ENCODE measurements at regions not wholly inside any gene's neighbourhood (a gene's known extent, or its start where the extent isn't known, plus 50 kb on each side); places are given as distances from the start of the nearest gene placed in this dataset.

DNA sequence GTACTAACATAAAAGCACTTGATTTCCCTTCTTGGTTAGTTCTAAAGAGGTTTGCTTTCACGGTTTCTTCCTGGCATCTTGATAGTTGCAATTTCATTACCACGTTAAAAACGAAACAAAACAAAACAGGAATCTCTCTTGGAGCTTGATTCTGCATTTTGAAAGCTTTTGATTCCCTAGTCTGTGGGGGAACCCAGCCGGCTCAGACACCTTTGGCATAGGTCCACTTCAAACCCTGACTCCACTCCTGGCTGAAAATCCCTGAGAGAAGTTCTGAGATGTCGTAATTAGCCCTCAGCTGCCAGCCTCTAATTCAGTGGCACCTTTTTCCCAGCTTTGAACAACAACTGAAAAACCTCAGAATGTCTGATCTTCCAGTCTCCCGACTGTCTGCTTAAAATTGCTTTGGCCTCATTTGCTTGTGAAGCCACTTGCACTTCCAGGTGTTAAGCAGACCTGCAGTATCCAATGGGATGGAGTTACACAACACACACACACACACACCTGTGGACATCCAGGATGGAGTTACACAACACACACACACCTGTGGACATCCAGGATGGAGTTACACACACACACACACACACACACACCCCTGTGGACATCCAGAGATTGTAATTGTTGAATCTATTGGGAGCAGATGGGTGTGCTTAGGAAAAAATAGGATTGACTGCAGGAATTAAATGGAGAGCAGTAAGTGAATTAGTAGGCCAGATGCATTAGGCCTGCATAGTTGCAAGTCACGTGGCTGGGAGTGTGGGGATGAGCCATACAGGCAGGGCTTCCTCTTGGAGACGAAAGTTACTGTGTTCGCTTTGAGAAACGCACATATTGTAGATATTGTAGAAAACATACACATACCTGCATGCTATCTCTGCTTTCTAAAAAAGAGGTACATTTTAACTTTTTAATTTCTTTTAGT lies 285.6 kb upstream of the FMN2 start:
- Histone ChIP-seq H3K4me3 (peak overlapping the region in 1 of 3 donors; percentile 35), H3K27me3 (no peaks in the 10 kb centered on the region), H3K9me3 (no peaks in the 10 kb centered on the region), H3K4me1 (no peaks in the 10 kb centered on the region), H3K27ac (peak overlapping the region; percentile 38 to 55), H3K36me3 (no peaks in the 10 kb centered on the region)
- intact Hi-C loops (cut with DNase I; ENCODE audit: low total_unique reads) = no loop called here
- no peak for TF ChIP-seq POLR2AphosphoS5 (IDR thresholded peaks at IDR 0.05)
- no peak for TF ChIP-seq POLR2A (IDR thresholded peaks at IDR 0.05)
- TF ChIP-seq, protein P1, sequence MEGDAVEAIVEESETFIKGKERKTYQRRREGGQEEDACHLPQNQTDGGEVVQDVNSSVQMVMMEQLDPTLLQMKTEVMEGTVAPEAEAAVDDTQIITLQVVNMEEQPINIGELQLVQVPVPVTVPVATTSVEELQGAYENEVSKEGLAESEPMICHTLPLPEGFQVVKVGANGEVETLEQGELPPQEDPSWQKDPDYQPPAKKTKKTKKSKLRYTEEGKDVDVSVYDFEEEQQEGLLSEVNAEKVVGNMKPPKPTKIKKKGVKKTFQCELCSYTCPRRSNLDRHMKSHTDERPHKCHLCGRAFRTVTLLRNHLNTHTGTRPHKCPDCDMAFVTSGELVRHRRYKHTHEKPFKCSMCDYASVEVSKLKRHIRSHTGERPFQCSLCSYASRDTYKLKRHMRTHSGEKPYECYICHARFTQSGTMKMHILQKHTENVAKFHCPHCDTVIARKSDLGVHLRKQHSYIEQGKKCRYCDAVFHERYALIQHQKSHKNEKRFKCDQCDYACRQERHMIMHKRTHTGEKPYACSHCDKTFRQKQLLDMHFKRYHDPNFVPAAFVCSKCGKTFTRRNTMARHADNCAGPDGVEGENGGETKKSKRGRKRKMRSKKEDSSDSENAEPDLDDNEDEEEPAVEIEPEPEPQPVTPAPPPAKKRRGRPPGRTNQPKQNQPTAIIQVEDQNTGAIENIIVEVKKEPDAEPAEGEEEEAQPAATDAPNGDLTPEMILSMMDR (IDR thresholded peaks at IDR 0.05) = no peak
- no peak for DNase-seq (ENCODE audit: low spot score in 2 of 2)

DNA sequence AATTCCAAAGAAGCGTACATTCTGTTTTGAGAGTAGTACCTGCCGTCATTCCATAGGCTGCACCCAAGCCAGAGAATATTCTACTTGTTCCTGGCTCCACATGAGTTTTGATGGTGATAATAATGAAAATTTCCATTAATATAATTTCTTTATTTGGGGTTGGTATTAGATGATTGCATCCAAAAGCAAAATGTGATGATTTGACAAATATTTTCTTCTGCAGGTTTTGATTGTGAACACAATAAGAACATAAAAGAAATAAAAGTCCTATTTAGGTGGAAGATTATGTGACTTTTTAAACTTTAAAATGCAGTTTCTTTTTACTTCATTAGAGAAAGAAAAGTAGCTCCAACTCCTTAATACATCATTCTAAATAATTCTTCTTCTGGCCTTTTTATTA lies 284.8 kb upstream of the FMN2 start:
- no peaks in the 10 kb centered on the region for H3K27me3 ChIP-seq
- TF ChIP-seq POLR2AphosphoS5 (IDR thresholded peaks at IDR 0.05) (no peak), POLR2A (IDR thresholded peaks at IDR 0.05) (no peak)
- TF ChIP-seq, protein P1 (IDR thresholded peaks at IDR 0.05) = no peak
- intact Hi-C loops (cut with DNase I; ENCODE audit: low total_unique reads) = no loop called here
- no peak for DNase-seq (ENCODE audit: low spot score in 2 of 2)
- H3K9me3 ChIP-seq = no peaks in the 10 kb centered on the region
- no peak overlapping the region for H3K27ac ChIP-seq
- no peaks in the 10 kb centered on the region for H3K4me1 ChIP-seq
- H3K36me3 ChIP-seq = no peaks in the 10 kb centered on the region
- H3K4me3 ChIP-seq = no peak overlapping the region

- Histone ChIP-seq H3K27me3 (no peaks in the 10 kb centered on the region), H3K4me3 (no peak overlapping the region), H3K27ac (no peak overlapping the region), H3K9me3 (no peaks in the 10 kb centered on the region), H3K4me1 (no peaks in the 10 kb centered on the region), H3K36me3 (no peaks in the 10 kb centered on the region)
- TF ChIP-seq, protein P1 (IDR thresholded peaks at IDR 0.05) = no peak
- no peak for TF ChIP-seq POLR2A (IDR thresholded peaks at IDR 0.05)
- TF ChIP-seq POLR2AphosphoS5 (IDR thresholded peaks at IDR 0.05) = no peak
- DNase-seq (ENCODE audit: low spot score in 2 of 2) = no peak
- intact Hi-C loops (cut with DNase I; ENCODE audit: low total_unique reads) = no loop called here
Observed at GRCh38 chr1:239807361-239807760, 284.3 kb upstream of the FMN2 start.

GRCh38 chr1:239810061-239810481 lies 281.6 kb upstream of the FMN2 start:
- Histone ChIP-seq H3K9me3 (no peaks in the 10 kb centered on the region), H3K36me3 (no peaks in the 10 kb centered on the region), H3K27ac (no peak overlapping the region), H3K4me1 (no peaks in the 10 kb centered on the region), H3K27me3 (no peaks in the 10 kb centered on the region), H3K4me3 (no peak overlapping the region)
- intact Hi-C loops (cut with DNase I; ENCODE audit: low total_unique reads) = no loop called here
- peak in 1 of 2 donors; percentile 42 for DNase-seq (ENCODE audit: low spot score in 2 of 2)
- TF ChIP-seq POLR2A (IDR thresholded peaks at IDR 0.05) (no peak), POLR2AphosphoS5 (IDR thresholded peaks at IDR 0.05) (no peak)
- TF ChIP-seq, protein P1 (IDR thresholded peaks at IDR 0.05) = no peak

DNA sequence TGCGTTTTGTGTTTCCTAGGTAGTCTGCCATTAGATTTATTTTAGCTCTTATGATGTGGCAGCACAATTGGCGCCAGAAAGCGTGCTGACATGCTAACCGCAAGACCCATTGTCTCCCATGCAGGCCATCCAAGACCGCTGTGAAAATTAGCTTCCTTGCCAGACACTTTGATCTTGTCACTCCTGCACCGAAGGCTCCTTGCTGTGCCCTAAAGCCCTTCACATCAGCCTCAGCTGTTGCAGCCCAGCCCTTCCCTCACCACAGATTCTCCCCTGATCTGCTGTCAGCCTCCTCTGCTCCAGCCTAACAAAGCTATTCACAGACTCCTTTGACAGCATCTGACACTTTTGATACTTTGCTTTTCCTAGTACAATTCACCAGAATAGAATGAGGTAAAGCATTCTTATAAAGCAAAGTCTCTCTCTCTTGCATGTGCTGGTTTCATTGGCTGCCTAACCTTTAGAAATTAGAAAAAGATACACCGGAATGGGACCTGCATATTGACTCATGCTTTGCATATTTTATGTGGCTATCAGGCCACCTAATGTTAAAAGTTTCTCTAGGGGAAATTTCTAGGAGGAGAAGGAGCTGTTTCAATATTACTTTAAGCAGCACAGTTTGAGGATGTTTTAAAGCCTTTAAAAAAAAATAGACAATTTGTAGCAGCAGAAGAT lies 280.3 kb upstream of the FMN2 start:
- DNase-seq (ENCODE audit: low spot score in 2 of 2) = no peak
- Histone ChIP-seq H3K27me3 (no peaks in the 10 kb centered on the region), H3K27ac (no peak overlapping the region), H3K4me3 (no peak overlapping the region), H3K4me1 (no peaks in the 10 kb centered on the region), H3K9me3 (no peaks in the 10 kb centered on the region), H3K36me3 (no peaks in the 10 kb centered on the region)
- intact Hi-C loops (cut with DNase I; ENCODE audit: low total_unique reads) = no loop called here
- TF ChIP-seq POLR2A (IDR thresholded peaks at IDR 0.05) (no peak), POLR2AphosphoS5 (IDR thresholded peaks at IDR 0.05) (no peak)
- TF ChIP-seq, protein P1 (IDR thresholded peaks at IDR 0.05) = no peak

All from breast epithelium (tissue), 4 donors.